ENCODE measurements at regions not wholly inside any gene's neighbourhood (a gene's known extent, or its start where the extent isn't known, plus 50 kb on each side); places are given as distances from the start of the nearest gene placed in this dataset.

DNA sequence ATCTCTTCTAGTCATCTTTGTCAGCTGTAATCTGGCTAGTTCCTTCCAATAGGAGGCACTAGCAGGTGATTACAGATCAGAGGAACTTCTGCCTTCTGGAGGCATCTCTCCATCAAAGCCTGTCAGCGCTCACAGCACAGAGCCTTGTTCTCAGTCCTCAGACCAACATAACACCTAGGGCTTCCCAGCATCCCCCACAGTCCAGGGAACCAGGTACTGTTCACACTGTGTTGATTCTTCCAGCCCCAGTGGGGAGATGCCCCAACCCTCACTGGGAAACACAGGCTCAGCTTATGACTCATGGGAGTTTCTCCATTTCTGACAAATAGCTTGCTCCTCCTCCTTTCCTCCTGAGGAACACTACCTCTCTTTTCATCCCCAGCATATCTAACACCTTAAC lies 601.7 kb downstream of the CBLN2 start:
- Mint-ChIP-seq H3K36me3 (ENCODE audit: low read depth, unreplicated experiment) (peaks cover 4% of the 10 kb centered on the region), H3K9me3 (ENCODE audit: unreplicated experiment) (peaks cover 7% of the 10 kb centered on the region), H3K4me1 (ENCODE audit: unreplicated experiment) (no peaks in the 10 kb centered on the region), H3K27ac (ENCODE audit: unreplicated experiment) (no peak overlapping the region), H3K4me3 (ENCODE audit: unreplicated experiment) (no peak overlapping the region), H3K27me3 (ENCODE audit: unreplicated experiment) (peaks cover 1% of the 10 kb centered on the region)
- TF ChIP-seq, protein P1, sequence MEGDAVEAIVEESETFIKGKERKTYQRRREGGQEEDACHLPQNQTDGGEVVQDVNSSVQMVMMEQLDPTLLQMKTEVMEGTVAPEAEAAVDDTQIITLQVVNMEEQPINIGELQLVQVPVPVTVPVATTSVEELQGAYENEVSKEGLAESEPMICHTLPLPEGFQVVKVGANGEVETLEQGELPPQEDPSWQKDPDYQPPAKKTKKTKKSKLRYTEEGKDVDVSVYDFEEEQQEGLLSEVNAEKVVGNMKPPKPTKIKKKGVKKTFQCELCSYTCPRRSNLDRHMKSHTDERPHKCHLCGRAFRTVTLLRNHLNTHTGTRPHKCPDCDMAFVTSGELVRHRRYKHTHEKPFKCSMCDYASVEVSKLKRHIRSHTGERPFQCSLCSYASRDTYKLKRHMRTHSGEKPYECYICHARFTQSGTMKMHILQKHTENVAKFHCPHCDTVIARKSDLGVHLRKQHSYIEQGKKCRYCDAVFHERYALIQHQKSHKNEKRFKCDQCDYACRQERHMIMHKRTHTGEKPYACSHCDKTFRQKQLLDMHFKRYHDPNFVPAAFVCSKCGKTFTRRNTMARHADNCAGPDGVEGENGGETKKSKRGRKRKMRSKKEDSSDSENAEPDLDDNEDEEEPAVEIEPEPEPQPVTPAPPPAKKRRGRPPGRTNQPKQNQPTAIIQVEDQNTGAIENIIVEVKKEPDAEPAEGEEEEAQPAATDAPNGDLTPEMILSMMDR (IDR thresholded peaks at IDR 0.05; ENCODE audit: unreplicated experiment) = no peak
- no peak for DNase-seq (ENCODE audit: low spot score)

DNA sequence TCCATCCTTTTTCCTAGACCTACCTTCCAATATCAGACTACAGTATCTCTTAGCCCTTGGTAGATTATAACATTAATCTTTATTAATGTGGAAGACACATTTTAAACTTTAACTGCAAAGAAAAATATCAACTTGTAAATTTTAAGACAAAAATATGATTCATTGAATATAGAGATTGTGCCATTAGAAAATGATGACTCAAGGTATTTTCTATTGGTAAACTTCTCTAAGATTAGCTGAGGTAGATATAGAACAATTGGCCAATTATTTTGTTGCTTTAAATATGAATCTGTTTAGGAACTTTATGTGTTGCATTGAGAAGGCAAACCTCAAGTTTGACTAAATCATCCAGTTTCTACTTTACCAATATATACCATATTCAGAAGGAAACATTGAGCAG lies 604.7 kb downstream of the CBLN2 start:
- Mint-ChIP-seq H3K36me3 (ENCODE audit: low read depth, unreplicated experiment) (peaks cover 4% of the 10 kb centered on the region), H3K27me3 (ENCODE audit: unreplicated experiment) (no peaks in the 10 kb centered on the region), H3K4me3 (ENCODE audit: unreplicated experiment) (no peak overlapping the region), H3K4me1 (ENCODE audit: unreplicated experiment) (no peaks in the 10 kb centered on the region), H3K9me3 (ENCODE audit: unreplicated experiment) (peaks cover 7% of the 10 kb centered on the region), H3K27ac (ENCODE audit: unreplicated experiment) (no peak overlapping the region)
- TF ChIP-seq, protein P1 (IDR thresholded peaks at IDR 0.05; ENCODE audit: unreplicated experiment) = no peak
- no peak for DNase-seq (ENCODE audit: low spot score)

DNA sequence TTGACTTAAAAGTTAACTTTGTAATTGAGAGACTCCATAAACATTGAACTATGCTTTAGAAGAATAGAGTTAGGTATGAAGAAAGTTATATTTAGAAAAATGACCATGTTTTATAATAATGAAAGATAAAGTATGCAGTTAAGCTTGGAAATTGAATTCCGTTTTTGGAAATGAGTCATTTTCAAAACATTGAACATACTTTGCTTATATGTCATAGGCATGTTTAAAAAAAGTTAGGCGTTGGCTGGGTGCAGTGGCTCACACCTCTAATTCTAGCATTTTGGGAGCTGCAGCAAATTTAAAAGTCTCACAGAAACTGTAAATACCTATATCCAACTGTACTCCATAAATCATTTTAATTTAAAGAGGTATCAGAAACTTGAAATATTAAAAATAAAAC lies 607.4 kb downstream of the CBLN2 start:
- no peaks in the 10 kb centered on the region for H3K4me1 Mint-ChIP-seq (ENCODE audit: unreplicated experiment)
- no peak for DNase-seq (ENCODE audit: low spot score)
- H3K9me3 Mint-ChIP-seq (ENCODE audit: unreplicated experiment) = no peaks in the 10 kb centered on the region
- TF ChIP-seq, protein P1 (IDR thresholded peaks at IDR 0.05; ENCODE audit: unreplicated experiment) = no peak
- no peaks in the 10 kb centered on the region for H3K27me3 Mint-ChIP-seq (ENCODE audit: unreplicated experiment)
- H3K27ac Mint-ChIP-seq (ENCODE audit: unreplicated experiment) = no peak overlapping the region
- no peak overlapping the region for H3K4me3 Mint-ChIP-seq (ENCODE audit: unreplicated experiment)
- no peaks in the 10 kb centered on the region for H3K36me3 Mint-ChIP-seq (ENCODE audit: low read depth, unreplicated experiment)

DNA sequence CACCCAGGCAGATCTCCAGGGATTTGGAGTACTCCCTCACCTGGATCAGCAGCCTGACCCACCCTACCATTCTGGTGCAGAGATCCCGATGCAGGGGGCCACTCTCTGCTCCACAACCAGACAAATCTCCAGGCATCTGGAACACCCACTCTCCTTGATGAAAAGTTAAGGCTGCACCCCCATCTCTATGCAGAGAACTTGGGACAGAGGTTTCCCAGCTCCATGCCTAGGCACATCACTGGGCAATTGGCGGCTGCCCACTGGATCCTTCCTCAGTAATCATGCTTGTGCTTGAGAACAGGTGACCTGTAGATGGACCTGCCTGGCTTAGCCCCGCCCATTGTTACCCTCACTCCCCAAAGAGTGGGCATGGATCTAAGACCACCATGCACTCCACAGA lies 624.9 kb downstream of the CBLN2 start:
- peaks cover 2% of the 10 kb centered on the region for H3K27me3 Mint-ChIP-seq (ENCODE audit: unreplicated experiment)
- H3K9me3 Mint-ChIP-seq (ENCODE audit: unreplicated experiment) = peaks cover 14% of the 10 kb centered on the region
- H3K4me1 Mint-ChIP-seq (ENCODE audit: unreplicated experiment) = no peaks in the 10 kb centered on the region
- no peak overlapping the region for H3K4me3 Mint-ChIP-seq (ENCODE audit: unreplicated experiment)
- H3K27ac Mint-ChIP-seq (ENCODE audit: unreplicated experiment) = no peak overlapping the region
- no peak for DNase-seq (ENCODE audit: low spot score)
- TF ChIP-seq, protein P1 (IDR thresholded peaks at IDR 0.05; ENCODE audit: unreplicated experiment) = no peak
- H3K36me3 Mint-ChIP-seq (ENCODE audit: low read depth, unreplicated experiment) = peaks cover 3% of the 10 kb centered on the region

DNA sequence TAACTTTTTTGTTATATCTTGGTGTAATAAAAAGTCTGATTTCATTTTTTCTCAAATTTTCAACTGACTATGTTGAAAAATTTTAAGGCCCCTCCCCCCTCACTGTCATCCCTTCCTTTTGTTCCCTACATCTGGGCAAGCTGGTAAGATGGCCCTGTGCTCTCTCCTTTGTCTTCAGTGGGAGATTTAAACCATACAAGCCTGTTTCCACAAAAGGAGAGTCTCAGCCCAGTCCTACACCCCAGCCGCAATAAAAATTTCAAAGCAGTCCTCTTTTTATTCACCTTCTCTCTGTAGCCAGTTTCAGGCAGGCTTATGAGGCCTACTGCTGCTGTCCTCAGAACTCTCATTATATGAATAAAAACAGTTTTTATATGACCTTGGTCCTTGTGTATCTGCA lies 630.5 kb downstream of the CBLN2 start:
- no peak for DNase-seq (ENCODE audit: low spot score)
- H3K4me1 Mint-ChIP-seq (ENCODE audit: unreplicated experiment) = no peaks in the 10 kb centered on the region
- H3K27me3 Mint-ChIP-seq (ENCODE audit: unreplicated experiment) = no peaks in the 10 kb centered on the region
- no peak overlapping the region for H3K4me3 Mint-ChIP-seq (ENCODE audit: unreplicated experiment)
- TF ChIP-seq, protein P1 (IDR thresholded peaks at IDR 0.05; ENCODE audit: unreplicated experiment) = no peak
- H3K36me3 Mint-ChIP-seq (ENCODE audit: low read depth, unreplicated experiment) = no peaks in the 10 kb centered on the region
- peaks cover 14% of the 10 kb centered on the region for H3K9me3 Mint-ChIP-seq (ENCODE audit: unreplicated experiment)
- no peak overlapping the region for H3K27ac Mint-ChIP-seq (ENCODE audit: unreplicated experiment)

Measured in endothelial cell (in vitro differentiated cells).